ENCODE measurements at regions not wholly inside any gene's neighbourhood (a gene's known extent, or its start where the extent isn't known, plus 50 kb on each side); places are given as distances from the start of the nearest gene placed in this dataset.

- TF ChIP-seq EP300 (IDR thresholded peaks at IDR 0.05) = no peak
- TF ChIP-seq CTCF (IDR thresholded peaks at IDR 0.05) = no peak
- TF ChIP-seq POLR2A (IDR thresholded peaks at IDR 0.05) = no peak
- no peak for TF ChIP-seq POLR2AphosphoS5 (IDR thresholded peaks at IDR 0.05)
Observed at GRCh38 chr7:156099085-156099484, 286.8 kb upstream of the SHH start.
